ENCODE measurements at regions not wholly inside any gene's neighbourhood (a gene's known extent, or its start where the extent isn't known, plus 50 kb on each side); places are given as distances from the start of the nearest gene placed in this dataset.
A peak's percentile ranks its signal among the peaks of the same experiment; 100 is the strongest.
"Not testable (repeated sequence)": the region's sequence is repeated elsewhere in the genome, so short reads cannot be mapped to it uniquely, and the experiment has no call there.

- H3K4me1 Mint-ChIP-seq (ENCODE audit: low read depth); H3K36me3 Mint-ChIP-seq (ENCODE audit: low read depth); H3K4me3 Mint-ChIP-seq; H3K27ac Mint-ChIP-seq; intact Hi-C loops (cut with micrococcal nuclease); H3K27me3 Mint-ChIP-seq; H3K9me3 Mint-ChIP-seq: not testable (repeated sequence)
Observed at GRCh38 chr5:134471858-134472449, 53.5 kb upstream of the JADE2 start.

- H3K36me3 Mint-ChIP-seq (ENCODE audit: low read depth), result no peaks in the 10 kb centered on the region
- no peaks in the 10 kb centered on the region for H3K27me3 Mint-ChIP-seq
- peaks cover 27% of the 10 kb centered on the region for H3K4me1 Mint-ChIP-seq (ENCODE audit: low read depth)
- H3K9me3 Mint-ChIP-seq, result no peaks in the 10 kb centered on the region
- H3K4me3 Mint-ChIP-seq, result no peak overlapping the region
- no peak overlapping the region for H3K27ac Mint-ChIP-seq
- intact Hi-C loops (cut with micrococcal nuclease), result no loop called here
Observed at GRCh38 chr5:134468921-134469400, 56.5 kb upstream of the JADE2 start.

- Mint-ChIP-seq H3K27ac (peak overlapping the region; percentile 84), H3K4me1 (ENCODE audit: low read depth) (peaks cover 32% of the 10 kb centered on the region), H3K27me3 (no peaks in the 10 kb centered on the region), H3K9me3 (no peaks in the 10 kb centered on the region), H3K36me3 (ENCODE audit: low read depth) (no peaks in the 10 kb centered on the region), H3K4me3 (no peak overlapping the region)
- intact Hi-C loops (cut with micrococcal nuclease), result loop anchor here (2.0 kb wide), 1 partner anchor 58 kb away; the partner anchor contains the start of gene JADE2
Observed at GRCh38 chr5:134467231-134467630, 55.5 kb upstream of the CDKN2AIPNL start.

- Mint-ChIP-seq H3K9me3 (no peaks in the 10 kb centered on the region), H3K27me3 (no peaks in the 10 kb centered on the region), H3K27ac (peak overlapping the region; percentile 84), H3K36me3 (ENCODE audit: low read depth) (no peaks in the 10 kb centered on the region), H3K4me3 (peak overlapping the region; percentile 71), H3K4me1 (ENCODE audit: low read depth) (peaks cover 32% of the 10 kb centered on the region)
- intact Hi-C loops (cut with micrococcal nuclease), result loop anchor here (2.0 kb wide), 1 partner anchor 58 kb away; the partner anchor contains the start of gene JADE2
Observed at GRCh38 chr5:134466241-134467069, 54.8 kb upstream of the CDKN2AIPNL start.

- H3K27me3 Mint-ChIP-seq, result no peaks in the 10 kb centered on the region
- intact Hi-C loops (cut with micrococcal nuclease), result loop anchor here (2.0 kb wide), 1 partner anchor 59 kb away; the partner anchor contains the start of gene JADE2
- no peaks in the 10 kb centered on the region for H3K36me3 Mint-ChIP-seq (ENCODE audit: low read depth)
- peak overlapping the region; percentile 71 for H3K4me3 Mint-ChIP-seq
- H3K27ac Mint-ChIP-seq, result peak overlapping the region; percentile 84
- H3K4me1 Mint-ChIP-seq (ENCODE audit: low read depth), result peaks cover 32% of the 10 kb centered on the region
- no peaks in the 10 kb centered on the region for H3K9me3 Mint-ChIP-seq
Observed at GRCh38 chr5:134465816-134466240, 54.1 kb upstream of the CDKN2AIPNL start.

- Mint-ChIP-seq H3K9me3 (no peaks in the 10 kb centered on the region), H3K27ac (peak overlapping the region; percentile 84), H3K27me3 (no peaks in the 10 kb centered on the region), H3K4me3 (peak overlapping the region; percentile 71), H3K4me1 (ENCODE audit: low read depth) (peaks cover 32% of the 10 kb centered on the region), H3K36me3 (ENCODE audit: low read depth) (no peaks in the 10 kb centered on the region)
- intact Hi-C loops (cut with micrococcal nuclease), result no loop called here
Observed at GRCh38 chr5:134464988-134465815, 53.5 kb upstream of the CDKN2AIPNL start.

GRCh38 chr5:134463991-134464760, 52.5 kb upstream of the CDKN2AIPNL start:
- Mint-ChIP-seq H3K4me3 (no peak overlapping the region), H3K9me3 (no peaks in the 10 kb centered on the region), H3K27ac (no peak overlapping the region), H3K4me1 (ENCODE audit: low read depth) (peaks cover 32% of the 10 kb centered on the region), H3K27me3 (no peaks in the 10 kb centered on the region), H3K36me3 (ENCODE audit: low read depth) (no peaks in the 10 kb centered on the region)
- intact Hi-C loops (cut with micrococcal nuclease), result no loop called here

- H3K27me3 Mint-ChIP-seq, result no peaks in the 10 kb centered on the region
- peaks cover 32% of the 10 kb centered on the region for H3K4me1 Mint-ChIP-seq (ENCODE audit: low read depth)
- H3K9me3 Mint-ChIP-seq, result no peaks in the 10 kb centered on the region
- H3K4me3 Mint-ChIP-seq, result no peak overlapping the region
- H3K27ac Mint-ChIP-seq, result no peak overlapping the region
- H3K36me3 Mint-ChIP-seq (ENCODE audit: low read depth), result no peaks in the 10 kb centered on the region
- intact Hi-C loops (cut with micrococcal nuclease), result no loop called here
Observed at GRCh38 chr5:134463176-134463720, 51.6 kb upstream of the CDKN2AIPNL start.

GRCh38 chr5:134462761-134463160, 51.1 kb upstream of the CDKN2AIPNL start:
- H3K4me3 Mint-ChIP-seq, result no peak overlapping the region
- H3K36me3 Mint-ChIP-seq (ENCODE audit: low read depth), result no peaks in the 10 kb centered on the region
- peaks cover 32% of the 10 kb centered on the region for H3K4me1 Mint-ChIP-seq (ENCODE audit: low read depth)
- H3K27me3 Mint-ChIP-seq, result no peaks in the 10 kb centered on the region
- intact Hi-C loops (cut with micrococcal nuclease), result no loop called here
- H3K9me3 Mint-ChIP-seq, result no peaks in the 10 kb centered on the region
- no peak overlapping the region for H3K27ac Mint-ChIP-seq

GRCh38 chr5:134462047-134462575, 50.4 kb upstream of the CDKN2AIPNL start:
- Mint-ChIP-seq H3K27me3 (no peaks in the 10 kb centered on the region), H3K36me3 (ENCODE audit: low read depth) (no peaks in the 10 kb centered on the region), H3K4me3 (no peak overlapping the region), H3K9me3 (no peaks in the 10 kb centered on the region), H3K27ac (no peak overlapping the region), H3K4me1 (ENCODE audit: low read depth) (peaks cover 30% of the 10 kb centered on the region)
- intact Hi-C loops (cut with micrococcal nuclease), result no loop called here

Data from dendritic cell treated with granulocyte-macrophage colony-stimulating factor and Interleukin-4, amounts not matched to agents 40 ng/mL and 50 ng/mL, for 4 days (primary cell).